ENCODE measurements at regions not wholly inside any gene's neighbourhood (a gene's known extent, or its start where the extent isn't known, plus 50 kb on each side); places are given as distances from the start of the nearest gene placed in this dataset.

DNA sequence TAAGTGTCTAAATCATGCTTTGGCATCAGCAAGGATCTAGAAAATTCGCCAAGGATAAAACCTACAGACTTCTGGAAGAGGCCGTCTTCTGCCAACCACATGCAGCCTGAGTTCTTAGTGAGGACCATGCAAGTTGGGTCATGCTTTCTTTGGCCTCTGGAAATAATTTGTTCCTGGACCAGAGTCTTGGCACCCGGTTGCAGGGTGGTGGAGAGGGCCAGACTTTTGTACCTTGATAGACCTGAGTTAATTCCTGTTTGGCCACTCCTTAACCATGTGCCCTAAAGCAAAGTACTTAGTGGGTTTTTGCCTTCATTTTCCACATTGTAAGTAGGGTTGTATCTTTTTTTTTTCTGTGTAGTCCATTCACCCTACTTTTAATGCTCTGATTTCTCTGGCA is 283.4 kb upstream of the IRX5 start:
- no peak for TF ChIP-seq POLR2AphosphoS5 (IDR thresholded peaks at IDR 0.05; ENCODE audit: low read depth, low read length)
- TF ChIP-seq, protein P1, sequence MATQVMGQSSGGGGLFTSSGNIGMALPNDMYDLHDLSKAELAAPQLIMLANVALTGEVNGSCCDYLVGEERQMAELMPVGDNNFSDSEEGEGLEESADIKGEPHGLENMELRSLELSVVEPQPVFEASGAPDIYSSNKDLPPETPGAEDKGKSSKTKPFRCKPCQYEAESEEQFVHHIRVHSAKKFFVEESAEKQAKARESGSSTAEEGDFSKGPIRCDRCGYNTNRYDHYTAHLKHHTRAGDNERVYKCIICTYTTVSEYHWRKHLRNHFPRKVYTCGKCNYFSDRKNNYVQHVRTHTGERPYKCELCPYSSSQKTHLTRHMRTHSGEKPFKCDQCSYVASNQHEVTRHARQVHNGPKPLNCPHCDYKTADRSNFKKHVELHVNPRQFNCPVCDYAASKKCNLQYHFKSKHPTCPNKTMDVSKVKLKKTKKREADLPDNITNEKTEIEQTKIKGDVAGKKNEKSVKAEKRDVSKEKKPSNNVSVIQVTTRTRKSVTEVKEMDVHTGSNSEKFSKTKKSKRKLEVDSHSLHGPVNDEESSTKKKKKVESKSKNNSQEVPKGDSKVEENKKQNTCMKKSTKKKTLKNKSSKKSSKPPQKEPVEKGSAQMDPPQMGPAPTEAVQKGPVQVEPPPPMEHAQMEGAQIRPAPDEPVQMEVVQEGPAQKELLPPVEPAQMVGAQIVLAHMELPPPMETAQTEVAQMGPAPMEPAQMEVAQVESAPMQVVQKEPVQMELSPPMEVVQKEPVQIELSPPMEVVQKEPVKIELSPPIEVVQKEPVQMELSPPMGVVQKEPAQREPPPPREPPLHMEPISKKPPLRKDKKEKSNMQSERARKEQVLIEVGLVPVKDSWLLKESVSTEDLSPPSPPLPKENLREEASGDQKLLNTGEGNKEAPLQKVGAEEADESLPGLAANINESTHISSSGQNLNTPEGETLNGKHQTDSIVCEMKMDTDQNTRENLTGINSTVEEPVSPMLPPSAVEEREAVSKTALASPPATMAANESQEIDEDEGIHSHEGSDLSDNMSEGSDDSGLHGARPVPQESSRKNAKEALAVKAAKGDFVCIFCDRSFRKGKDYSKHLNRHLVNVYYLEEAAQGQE (IDR thresholded peaks at IDR 0.05; ENCODE audit: insufficient read depth in 1 of 2, low read depth in 2 of 2, low read length in 2 of 2) = no peak
